Fibroblast of mammary gland (primary cell): ENCODE measurements at regions not wholly inside any gene's neighbourhood (a gene's known extent, or its start where the extent isn't known, plus 50 kb on each side); places are given as distances from the start of the nearest gene placed in this dataset.
"Not testable (repeated sequence)": the region's sequence is repeated elsewhere in the genome, so short reads cannot be mapped to it uniquely, and the experiment has no call there.

ENCODE experiments used
- DNase-seq: peaks from one replicate; pipeline ENCODE4 v3.0.0-alpha.2; 2010; ENCODE audit warnings: low read depth
- H3K4me3 ChIP-seq: 2 replicates; pipeline ENCODE4 v1.5.1; 2011; ENCODE audit warnings: low read depth, mild to moderate bottlenecking, low read length, moderate library complexity; ENCODE audit not compliant: control insufficient read depth
- CTCF ChIP-seq: conservative IDR thresholded peaks from 2 replicates; pipeline ENCODE4 v1.5.1; 2011; ENCODE audit warnings: low read depth, low read length, inconsistent platforms; ENCODE audit not compliant: control insufficient read depth, insufficient read depth

GRCh38 chr1:8121261-8122159 is 95.4 kb upstream of the ERRFI1 start:
- TF ChIP-seq CTCF: no peak
- peak; percentile 99 for DNase-seq
- no peak overlapping the region for H3K4me3 ChIP-seq

GRCh38 chr1:8120693-8121260 is 94.7 kb upstream of the ERRFI1 start:
- DNase-seq: peak; percentile 36
- no peak overlapping the region for H3K4me3 ChIP-seq
- no peak for TF ChIP-seq CTCF

- DNase-seq, H3K4me3 ChIP-seq: not testable (repeated sequence)
Measured at GRCh38 chr1:8118736-8119135, 92.6 kb upstream of the ERRFI1 start.

GRCh38 chr1:8118031-8118451 is 91.9 kb upstream of the ERRFI1 start:
- DNase-seq: no peak
- no peak overlapping the region for H3K4me3 ChIP-seq
- no peak for TF ChIP-seq CTCF

GRCh38 chr1:8116894-8117264 is 90.8 kb upstream of the ERRFI1 start:
- no peak overlapping the region for H3K4me3 ChIP-seq
- DNase-seq: peak; percentile 93
- TF ChIP-seq CTCF: no peak

GRCh38 chr1:8115769-8116167 is 89.7 kb upstream of the ERRFI1 start:
- DNase-seq: no peak
- H3K4me3 ChIP-seq: no peak overlapping the region
- TF ChIP-seq CTCF: no peak

- no peak for TF ChIP-seq CTCF
- no peak overlapping the region for H3K4me3 ChIP-seq
- DNase-seq: no peak
Measured at GRCh38 chr1:8115031-8115768, 89.1 kb upstream of the ERRFI1 start.
